ENCODE measurements at regions not wholly inside any gene's neighbourhood (a gene's known extent, or its start where the extent isn't known, plus 50 kb on each side); places are given as distances from the start of the nearest gene placed in this dataset.

GRCh38 chr3:159802864-159803263, 185.8 kb upstream of the IL12A start:
- in situ Hi-C loops (cut with HindIII; ENCODE audit: low sequenced_read_pairs): no loop called here
- no peak for TF ChIP-seq CTCF (IDR thresholded peaks at IDR 0.05; ENCODE audit: low read depth, low read length)
- no peak overlapping the region for H3K4me3 ChIP-seq (ENCODE audit: low read depth, low read length)
- DNase-seq (ENCODE audit: low read depth, low spot score): no peak

GRCh38 chr3:159803459-159803858, 185.2 kb upstream of the IL12A start:
- in situ Hi-C loops (cut with HindIII; ENCODE audit: low sequenced_read_pairs): no loop called here
- no peak overlapping the region for H3K4me3 ChIP-seq (ENCODE audit: low read depth, low read length)
- no peak for TF ChIP-seq CTCF (IDR thresholded peaks at IDR 0.05; ENCODE audit: low read depth, low read length)
- DNase-seq (ENCODE audit: low read depth, low spot score): peak; percentile 67

- peak; percentile 89 for DNase-seq (ENCODE audit: low read depth, low spot score)
- in situ Hi-C loops (cut with HindIII; ENCODE audit: low sequenced_read_pairs): no loop called here
- H3K4me3 ChIP-seq (ENCODE audit: low read depth, low read length): no peak overlapping the region
- peak; percentile 98 for TF ChIP-seq CTCF (IDR thresholded peaks at IDR 0.05; ENCODE audit: low read depth, low read length)
Observed at GRCh38 chr3:159804726-159805410, 183.8 kb upstream of the IL12A start.

GRCh38 chr3:159805411-159805772, 183.2 kb upstream of the IL12A start:
- no peak for DNase-seq (ENCODE audit: low read depth, low spot score)
- in situ Hi-C loops (cut with HindIII; ENCODE audit: low sequenced_read_pairs): no loop called here
- TF ChIP-seq CTCF (IDR thresholded peaks at IDR 0.05; ENCODE audit: low read depth, low read length): no peak
- H3K4me3 ChIP-seq (ENCODE audit: low read depth, low read length): no peak overlapping the region

- in situ Hi-C loops (cut with HindIII; ENCODE audit: low sequenced_read_pairs): no loop called here
Observed at GRCh38 chr3:159806412-159806811, 182.2 kb upstream of the IL12A start.

GRCh38 chr3:159807137-159808040, 181.2 kb upstream of the IL12A start:
- in situ Hi-C loops (cut with HindIII; ENCODE audit: low sequenced_read_pairs): no loop called here
- no peak for DNase-seq (ENCODE audit: low read depth, low spot score)
- H3K4me3 ChIP-seq (ENCODE audit: low read depth, low read length): no peak overlapping the region
- no peak for TF ChIP-seq CTCF (IDR thresholded peaks at IDR 0.05; ENCODE audit: low read depth, low read length)

More at GRCh38 chr3:159806412-159806811, 182.2 kb upstream of the IL12A start:
- no peak for DNase-seq (ENCODE audit: low read depth, low spot score)
- H3K4me3 ChIP-seq (ENCODE audit: low read depth, low read length): no peak overlapping the region
- no peak for TF ChIP-seq CTCF (IDR thresholded peaks at IDR 0.05; ENCODE audit: low read depth, low read length)
